Liver (tissue), 2 donors: ENCODE measurements at regions not wholly inside any gene's neighbourhood (a gene's known extent, or its start where the extent isn't known, plus 50 kb on each side); places are given as distances from the start of the nearest gene placed in this dataset.

Source experiments
- TF ChIP-seq, protein P1 (sequence below): IDR thresholded peaks from 2 replicates; pipeline ENCODE4 v1.6.1; 2016; ENCODE audit warnings: antibody characterized with exemption, mild to moderate bottlenecking
- TF ChIP-seq, protein P2 (sequence below): fragments of 150-350 bp; IDR thresholded peaks from 2 replicates; pipeline ENCODE4 v1.5.1; 2017; ENCODE audit warnings: improper control_type of control experiment, low read depth, low read length; ENCODE audit not compliant: missing input control
- donor health status: healthy.

DNA sequence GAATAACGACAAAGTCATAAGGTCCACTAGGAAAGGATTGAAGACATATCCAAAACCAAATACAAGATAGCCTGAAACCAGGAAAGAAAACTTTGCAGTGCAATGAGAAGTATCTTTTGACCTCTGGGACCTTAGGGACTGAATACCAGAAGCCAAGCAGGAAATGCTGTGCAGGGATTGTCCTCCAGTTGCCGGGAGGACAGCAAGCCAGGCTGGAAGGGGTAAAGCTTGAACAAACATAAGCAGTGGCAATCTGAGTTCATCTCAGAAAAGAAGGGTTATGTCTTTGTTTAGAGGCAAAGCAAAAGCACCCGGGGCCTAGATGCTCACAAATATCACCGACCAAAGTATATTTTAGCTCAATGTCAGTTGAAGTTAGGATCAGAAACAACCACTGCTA lies 55.3 kb upstream of the VCX start:
- TF ChIP-seq, protein P1, sequence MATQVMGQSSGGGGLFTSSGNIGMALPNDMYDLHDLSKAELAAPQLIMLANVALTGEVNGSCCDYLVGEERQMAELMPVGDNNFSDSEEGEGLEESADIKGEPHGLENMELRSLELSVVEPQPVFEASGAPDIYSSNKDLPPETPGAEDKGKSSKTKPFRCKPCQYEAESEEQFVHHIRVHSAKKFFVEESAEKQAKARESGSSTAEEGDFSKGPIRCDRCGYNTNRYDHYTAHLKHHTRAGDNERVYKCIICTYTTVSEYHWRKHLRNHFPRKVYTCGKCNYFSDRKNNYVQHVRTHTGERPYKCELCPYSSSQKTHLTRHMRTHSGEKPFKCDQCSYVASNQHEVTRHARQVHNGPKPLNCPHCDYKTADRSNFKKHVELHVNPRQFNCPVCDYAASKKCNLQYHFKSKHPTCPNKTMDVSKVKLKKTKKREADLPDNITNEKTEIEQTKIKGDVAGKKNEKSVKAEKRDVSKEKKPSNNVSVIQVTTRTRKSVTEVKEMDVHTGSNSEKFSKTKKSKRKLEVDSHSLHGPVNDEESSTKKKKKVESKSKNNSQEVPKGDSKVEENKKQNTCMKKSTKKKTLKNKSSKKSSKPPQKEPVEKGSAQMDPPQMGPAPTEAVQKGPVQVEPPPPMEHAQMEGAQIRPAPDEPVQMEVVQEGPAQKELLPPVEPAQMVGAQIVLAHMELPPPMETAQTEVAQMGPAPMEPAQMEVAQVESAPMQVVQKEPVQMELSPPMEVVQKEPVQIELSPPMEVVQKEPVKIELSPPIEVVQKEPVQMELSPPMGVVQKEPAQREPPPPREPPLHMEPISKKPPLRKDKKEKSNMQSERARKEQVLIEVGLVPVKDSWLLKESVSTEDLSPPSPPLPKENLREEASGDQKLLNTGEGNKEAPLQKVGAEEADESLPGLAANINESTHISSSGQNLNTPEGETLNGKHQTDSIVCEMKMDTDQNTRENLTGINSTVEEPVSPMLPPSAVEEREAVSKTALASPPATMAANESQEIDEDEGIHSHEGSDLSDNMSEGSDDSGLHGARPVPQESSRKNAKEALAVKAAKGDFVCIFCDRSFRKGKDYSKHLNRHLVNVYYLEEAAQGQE: no peak
- TF ChIP-seq, protein P2, sequence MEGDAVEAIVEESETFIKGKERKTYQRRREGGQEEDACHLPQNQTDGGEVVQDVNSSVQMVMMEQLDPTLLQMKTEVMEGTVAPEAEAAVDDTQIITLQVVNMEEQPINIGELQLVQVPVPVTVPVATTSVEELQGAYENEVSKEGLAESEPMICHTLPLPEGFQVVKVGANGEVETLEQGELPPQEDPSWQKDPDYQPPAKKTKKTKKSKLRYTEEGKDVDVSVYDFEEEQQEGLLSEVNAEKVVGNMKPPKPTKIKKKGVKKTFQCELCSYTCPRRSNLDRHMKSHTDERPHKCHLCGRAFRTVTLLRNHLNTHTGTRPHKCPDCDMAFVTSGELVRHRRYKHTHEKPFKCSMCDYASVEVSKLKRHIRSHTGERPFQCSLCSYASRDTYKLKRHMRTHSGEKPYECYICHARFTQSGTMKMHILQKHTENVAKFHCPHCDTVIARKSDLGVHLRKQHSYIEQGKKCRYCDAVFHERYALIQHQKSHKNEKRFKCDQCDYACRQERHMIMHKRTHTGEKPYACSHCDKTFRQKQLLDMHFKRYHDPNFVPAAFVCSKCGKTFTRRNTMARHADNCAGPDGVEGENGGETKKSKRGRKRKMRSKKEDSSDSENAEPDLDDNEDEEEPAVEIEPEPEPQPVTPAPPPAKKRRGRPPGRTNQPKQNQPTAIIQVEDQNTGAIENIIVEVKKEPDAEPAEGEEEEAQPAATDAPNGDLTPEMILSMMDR: no peak
